ENCODE measurements at regions not wholly inside any gene's neighbourhood (a gene's known extent, or its start where the extent isn't known, plus 50 kb on each side); places are given as distances from the start of the nearest gene placed in this dataset.
"Not testable (repeated sequence)": the region's sequence is repeated elsewhere in the genome, so short reads cannot be mapped to it uniquely, and the experiment has no call there.

DNA sequence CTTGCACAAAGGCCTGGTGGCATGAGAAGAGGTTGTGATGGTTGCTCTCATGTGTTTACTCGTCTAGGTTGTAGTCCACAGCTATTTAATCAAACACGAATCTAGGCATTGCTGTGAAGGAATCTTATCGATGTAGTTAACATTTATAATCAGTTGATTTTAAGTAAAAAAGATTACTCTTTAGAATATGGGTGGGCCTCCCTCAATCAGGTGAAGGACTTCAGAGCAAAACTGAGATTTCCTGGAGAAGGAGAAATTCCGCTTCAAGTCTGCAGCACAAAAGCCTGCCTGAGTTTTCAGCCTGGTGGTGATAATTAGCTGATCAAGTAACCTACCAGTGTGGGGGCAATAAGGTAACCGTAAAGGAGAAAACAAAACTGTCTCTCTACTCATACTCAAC lies 523.6 kb downstream of the GRIN2A start:
- DNase-seq: no peak

GRCh38 chr16:9660898-9661297 lies 521.3 kb downstream of the GRIN2A start:
- no peak for DNase-seq

DNA sequence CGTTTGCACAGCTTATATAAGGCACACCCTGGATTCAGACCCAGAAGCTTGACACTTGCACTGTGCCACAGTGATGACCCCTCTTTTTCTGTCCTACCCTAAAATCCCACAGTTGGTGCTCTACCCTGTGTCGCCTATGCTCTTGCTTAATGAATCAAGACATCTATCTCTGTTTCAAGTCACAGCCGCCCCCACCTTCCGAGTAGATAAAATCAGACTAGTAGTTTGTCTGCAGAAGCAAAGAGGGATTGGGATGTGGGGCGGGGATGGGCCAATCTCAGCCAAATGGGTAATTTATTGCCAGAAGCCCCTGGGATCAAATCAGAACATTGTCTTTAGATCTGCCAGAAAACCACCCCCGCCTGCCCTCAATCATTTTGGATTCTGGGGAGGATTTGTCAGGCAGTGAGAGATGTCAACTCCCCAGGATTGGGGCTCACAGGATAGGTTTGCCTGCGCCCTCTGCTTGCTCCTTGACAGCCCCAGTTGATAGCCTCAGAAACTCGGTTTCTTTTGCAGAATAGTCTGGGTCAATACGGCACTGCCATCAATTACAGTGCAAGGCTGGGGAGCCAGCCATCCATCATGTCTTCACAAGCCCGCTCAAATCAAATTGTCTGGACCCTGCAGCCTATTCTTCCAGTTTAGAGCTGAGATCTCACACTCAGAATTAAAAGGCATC lies 520.8 kb downstream of the GRIN2A start:
- DNase-seq: no peak

DNA sequence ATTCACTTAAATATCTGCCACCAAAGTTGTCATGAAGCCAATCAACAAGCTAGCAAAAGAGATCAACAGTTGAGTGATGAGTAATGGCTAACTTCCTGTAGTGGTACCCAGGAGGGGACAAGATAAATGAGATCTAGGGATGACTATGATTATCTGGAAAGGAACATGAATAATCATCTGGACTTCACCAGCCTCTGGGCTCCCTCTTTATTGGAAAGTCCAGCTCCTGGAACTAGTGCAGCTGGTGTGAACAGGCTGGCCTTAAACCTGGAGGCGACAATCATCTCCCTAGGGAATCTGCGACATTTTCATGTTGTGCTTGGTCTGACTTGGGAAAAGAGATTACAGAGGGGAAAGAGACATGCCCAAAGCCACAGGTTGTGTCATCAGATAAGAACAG lies 518.6 kb downstream of the GRIN2A start:
- no peak for DNase-seq

- DNase-seq: no peak
Measured at GRCh38 chr16:9665851-9666271, 516.4 kb downstream of the GRIN2A start.

- no peak for DNase-seq
Measured at GRCh38 chr16:9666834-9667480, 515.3 kb downstream of the GRIN2A start.

DNA sequence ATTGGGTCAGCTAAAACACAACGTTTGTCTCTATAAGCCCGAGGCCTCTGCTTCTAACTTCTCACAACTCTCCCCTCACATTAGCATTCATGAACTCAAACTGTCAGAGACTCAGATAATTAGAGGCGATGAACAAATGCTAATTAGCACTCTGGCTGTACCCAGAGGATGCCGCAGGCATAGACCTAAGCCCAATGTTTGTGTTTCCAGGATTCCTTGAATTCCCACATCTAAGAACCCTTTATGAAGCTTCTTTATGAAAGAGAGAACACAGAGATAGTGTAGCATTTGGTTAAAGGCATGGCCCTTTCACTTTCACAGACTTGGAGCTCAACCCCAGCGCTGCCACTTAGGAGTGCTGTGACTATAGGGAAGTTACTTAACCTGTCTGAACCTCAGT lies 512.2 kb downstream of the GRIN2A start:
- DNase-seq: no peak

GRCh38 chr16:9670616-9671015 lies 511.6 kb downstream of the GRIN2A start:
- not testable (repeated sequence) for DNase-seq

GRCh38 chr16:9676560-9677300 lies 505.5 kb downstream of the GRIN2A start:
- not testable (repeated sequence) for DNase-seq

- DNase-seq: no peak
Measured at GRCh38 chr16:9677301-9677653, 505.0 kb downstream of the GRIN2A start.

GRCh38 chr16:9679213-9679767 lies 502.9 kb downstream of the GRIN2A start:
- DNase-seq: no peak

- DNase-seq: no peak
Measured at GRCh38 chr16:9680019-9680655, 502.1 kb downstream of the GRIN2A start.

DNA sequence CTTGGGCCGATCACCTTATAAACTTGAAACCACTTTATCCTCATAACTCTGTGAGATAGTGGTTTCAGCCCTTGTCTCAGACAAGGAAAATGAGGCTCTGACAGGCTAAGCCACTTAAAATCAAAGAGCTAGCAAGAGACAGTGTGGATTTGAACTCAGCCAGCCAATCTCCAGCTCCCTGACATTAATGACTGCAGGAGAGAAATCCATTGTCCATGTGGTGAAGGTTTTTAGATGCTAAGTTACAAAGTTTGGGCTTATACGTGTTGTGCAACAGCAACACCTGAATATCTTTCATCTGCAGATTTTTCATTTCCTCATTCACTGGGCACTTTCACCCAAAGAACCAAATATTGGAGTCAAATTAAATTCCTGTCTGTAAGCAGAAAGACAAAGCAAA lies 501.3 kb downstream of the GRIN2A start:
- no peak for DNase-seq

DNA sequence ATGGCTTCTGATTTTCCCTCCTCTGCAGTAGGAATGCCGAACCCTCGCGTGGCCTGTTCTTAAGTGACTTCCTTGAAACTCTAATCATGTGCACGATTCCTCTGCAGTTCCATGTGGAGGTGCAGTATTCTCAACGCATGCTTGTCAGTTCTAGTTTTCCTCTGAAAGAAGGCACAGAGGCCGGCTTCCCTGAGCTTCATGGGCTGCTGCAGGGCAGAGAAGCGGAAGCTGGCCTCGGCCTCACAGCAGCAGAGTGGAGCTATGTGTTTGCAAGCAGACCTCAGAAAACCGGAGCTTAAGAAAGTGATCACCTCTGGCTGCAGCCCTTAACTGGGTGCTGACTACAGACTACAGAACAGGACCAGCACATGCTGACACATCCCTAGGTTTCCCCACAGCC lies 500.7 kb downstream of the GRIN2A start:
- DNase-seq: no peak

GRCh38 chr16:9682320-9682719 lies 499.9 kb downstream of the GRIN2A start:
- DNase-seq: no peak

DNA sequence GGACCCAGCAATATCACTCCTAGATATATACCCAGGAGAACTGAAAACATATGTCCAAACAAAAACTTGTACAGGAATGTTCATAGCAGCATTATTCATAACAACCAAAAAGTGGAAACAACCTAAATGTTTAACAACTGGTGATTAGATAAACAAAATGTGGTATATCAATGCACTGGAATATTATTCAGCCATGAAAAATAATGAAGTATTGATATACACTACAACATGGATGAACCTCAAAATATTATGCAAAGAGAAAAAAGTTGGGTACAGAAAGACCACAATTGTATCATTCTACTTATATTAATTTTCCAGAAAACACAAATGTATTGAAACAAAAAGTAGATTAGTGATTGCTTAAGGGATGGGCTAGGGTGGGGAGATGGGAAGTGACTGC lies 498.6 kb downstream of the GRIN2A start:
- DNase-seq: no peak

- DNase-seq: no peak
Measured at GRCh38 chr16:9687737-9688319, 494.4 kb downstream of the GRIN2A start.

- no peak for DNase-seq
Measured at GRCh38 chr16:9689597-9689996, 492.6 kb downstream of the GRIN2A start.

- DNase-seq: no peak
Measured at GRCh38 chr16:9695152-9695551, 487.1 kb downstream of the GRIN2A start.

Data from suppressor macrophage treated with lipopolysaccharide for 1 hour (primary cell).